HG02981 (cell line): ENCODE measurements at regions not wholly inside any gene's neighbourhood (a gene's known extent, or its start where the extent isn't known, plus 50 kb on each side); places are given as distances from the start of the nearest gene placed in this dataset.
A peak's percentile ranks its signal among the peaks of the same experiment; 100 is the strongest.
"Not testable (repeated sequence)": the region's sequence is repeated elsewhere in the genome, so short reads cannot be mapped to it uniquely, and the experiment has no call there.

Experiments
- ATAC-seq: cut with Tn5 transposase; IDR thresholded peaks from one replicate; pipeline ENCODE4 v1.9.1; 2021; ENCODE audit warnings: mild to moderate bottlenecking, moderate library complexity; ENCODE audit not compliant: unreplicated experiment

DNA sequence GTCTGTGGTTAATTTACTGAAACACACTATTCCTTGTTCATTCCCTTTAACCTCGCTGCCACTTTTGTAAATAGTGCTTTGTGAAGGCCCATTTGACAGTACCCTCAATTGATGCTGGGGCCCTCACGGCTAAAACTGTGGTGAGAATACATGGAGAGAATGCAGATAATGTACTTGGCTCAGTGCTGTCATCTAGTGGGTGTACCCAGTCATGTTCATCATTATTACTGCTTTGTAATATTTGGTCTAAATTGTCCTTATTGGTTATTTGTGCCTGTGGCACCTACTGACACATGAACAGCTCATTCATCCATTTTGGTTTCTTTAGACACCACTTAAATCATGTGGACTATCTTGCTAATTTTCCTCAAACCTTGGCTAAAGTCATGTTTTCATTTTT lies 543.6 kb downstream of the EDEM1 start:
- ATAC-seq: no peak

DNA sequence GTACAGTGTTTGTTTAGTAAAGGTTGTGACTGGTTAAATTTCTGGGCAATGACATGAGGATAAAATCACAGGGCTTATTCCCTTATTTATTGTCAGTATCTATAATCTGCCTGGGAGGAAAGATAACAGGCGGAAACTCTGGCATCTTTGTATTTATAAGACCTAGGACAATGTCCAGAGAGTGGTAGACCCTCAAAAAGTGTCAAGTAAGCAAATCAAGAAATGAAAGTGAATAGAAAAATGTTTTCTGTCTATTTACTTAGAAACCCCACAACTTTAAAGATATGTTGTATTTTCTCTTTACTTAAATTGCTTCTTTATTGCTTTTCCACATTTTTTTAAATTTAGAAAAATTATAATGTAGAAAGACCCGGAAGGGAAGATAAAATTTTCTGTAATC lies 544.6 kb downstream of the EDEM1 start:
- no peak for ATAC-seq

DNA sequence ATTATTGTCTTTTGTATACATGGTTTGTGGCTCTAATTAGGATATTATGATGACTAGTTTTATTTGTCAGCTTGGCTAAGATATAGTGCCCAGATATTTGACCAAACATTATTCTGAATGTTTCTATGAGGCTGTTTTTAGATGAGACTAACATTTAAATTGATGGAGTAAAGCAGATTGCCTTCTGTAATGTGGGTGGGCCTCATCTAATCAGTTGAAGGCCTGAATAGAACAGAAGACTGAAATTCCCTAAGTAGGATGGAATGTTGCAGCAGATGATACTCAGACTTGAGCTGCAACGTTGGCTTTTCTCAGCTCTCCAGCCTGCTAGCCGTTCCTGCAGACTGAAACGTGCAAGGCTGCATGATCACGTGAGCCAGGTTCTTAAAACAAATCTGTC lies 546.5 kb downstream of the EDEM1 start:
- ATAC-seq: no peak

DNA sequence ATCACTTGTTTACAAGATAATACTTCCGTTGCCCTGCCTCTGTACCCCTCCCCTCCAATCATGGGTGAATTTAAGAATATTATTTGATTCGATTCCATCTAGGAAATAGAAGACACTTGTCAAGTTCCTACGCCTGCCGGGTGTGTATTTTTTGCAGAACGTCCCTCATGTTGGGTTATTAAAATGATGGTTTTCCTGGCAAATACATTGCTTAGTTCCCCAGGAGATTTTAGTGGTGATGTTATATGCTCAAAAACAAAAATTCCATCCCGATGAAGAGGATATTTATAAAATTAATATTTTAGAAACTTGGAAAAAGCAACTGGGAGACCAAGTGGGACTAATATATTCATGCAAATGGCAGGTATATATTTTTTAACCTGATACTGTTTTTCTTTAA lies 548.4 kb downstream of the EDEM1 start:
- ATAC-seq: no peak

DNA sequence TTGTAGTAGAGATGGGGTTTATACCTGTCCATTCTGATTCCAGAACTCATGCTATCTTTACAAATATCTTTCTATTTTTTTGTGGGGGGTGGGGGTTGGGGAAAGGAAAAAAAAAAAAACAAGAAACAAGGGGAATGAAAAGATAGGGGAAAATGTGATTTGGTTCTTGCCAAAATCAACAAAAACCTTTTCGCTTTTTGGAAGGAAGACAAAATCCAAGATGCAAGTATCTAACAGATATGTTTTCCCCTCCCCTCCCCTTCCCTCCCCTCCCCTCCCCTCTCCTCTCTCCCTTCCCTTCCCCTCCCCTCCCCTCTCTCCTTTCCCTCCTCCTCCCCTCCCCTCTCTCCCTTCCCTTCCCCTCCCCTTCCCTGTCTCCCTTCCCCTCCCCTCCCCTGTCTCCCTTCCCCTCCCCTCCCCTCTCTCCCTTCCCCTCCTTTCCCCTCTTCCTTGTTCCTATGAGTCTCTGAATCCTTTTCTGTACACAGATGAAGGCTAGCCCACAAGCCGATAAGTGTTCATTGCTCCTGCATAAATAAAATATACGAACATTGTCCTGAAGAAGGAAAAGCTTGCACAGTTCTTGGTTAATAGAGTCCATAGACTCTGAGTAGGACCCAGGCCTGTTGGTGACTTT lies 551.9 kb downstream of the EDEM1 start:
- no peak for ATAC-seq

DNA sequence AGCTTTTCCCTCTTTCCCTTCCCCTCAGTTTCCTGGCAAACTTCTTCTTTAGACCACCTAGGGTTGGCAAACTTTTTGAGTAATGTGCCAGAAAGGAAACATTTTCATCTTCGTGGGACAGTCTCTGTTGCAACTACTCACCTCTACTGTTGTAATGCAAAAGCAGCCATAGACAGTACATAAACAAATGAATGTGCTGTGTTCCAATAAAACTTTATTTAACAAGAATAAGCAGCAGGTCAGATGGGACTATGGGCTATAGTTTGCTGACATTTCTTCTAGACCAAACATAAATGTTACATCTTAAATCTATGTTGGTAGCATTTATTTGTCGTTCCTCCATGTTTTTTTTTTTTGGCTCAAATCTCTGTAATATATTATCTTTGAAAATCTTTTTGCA lies 552.4 kb downstream of the EDEM1 start:
- ATAC-seq: no peak

DNA sequence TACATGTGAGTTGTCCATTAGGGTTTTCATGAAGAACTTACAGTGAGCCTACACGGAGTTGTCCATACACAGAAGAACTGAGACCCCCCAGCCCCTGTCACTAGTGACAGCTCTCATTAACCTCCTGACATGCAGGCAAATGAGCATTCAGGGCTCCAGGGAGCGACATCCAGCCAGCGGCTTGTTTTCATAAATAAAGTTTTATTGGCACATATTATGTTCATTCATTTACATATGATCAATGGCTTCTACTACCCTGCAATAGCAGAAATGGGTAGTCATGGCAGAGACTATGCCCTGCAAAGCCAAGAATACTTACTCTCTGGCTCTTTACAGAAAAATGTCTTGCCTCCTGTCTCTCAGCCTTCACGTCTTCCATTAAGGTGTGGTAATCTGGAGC lies 553.5 kb downstream of the EDEM1 start:
- no peak for ATAC-seq

DNA sequence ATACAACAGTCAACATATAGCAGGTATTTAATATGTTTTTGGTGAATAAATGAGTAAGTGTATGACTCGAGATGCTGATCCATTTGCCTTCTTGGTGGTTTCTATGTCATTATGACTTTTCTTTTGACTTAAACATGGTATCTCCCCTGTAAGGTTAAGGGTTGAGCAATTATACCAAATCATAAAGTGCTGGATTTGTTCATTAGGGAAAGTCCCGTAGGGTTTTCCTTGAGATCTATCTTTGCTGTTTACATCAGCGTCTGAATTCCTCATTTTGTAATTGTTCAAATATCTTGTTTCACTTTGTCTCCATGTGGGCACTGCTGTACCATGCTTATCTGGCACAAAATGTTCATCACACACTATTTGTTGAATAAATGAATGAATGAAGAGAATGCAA lies 562.6 kb downstream of the EDEM1 start:
- no peak for ATAC-seq

DNA sequence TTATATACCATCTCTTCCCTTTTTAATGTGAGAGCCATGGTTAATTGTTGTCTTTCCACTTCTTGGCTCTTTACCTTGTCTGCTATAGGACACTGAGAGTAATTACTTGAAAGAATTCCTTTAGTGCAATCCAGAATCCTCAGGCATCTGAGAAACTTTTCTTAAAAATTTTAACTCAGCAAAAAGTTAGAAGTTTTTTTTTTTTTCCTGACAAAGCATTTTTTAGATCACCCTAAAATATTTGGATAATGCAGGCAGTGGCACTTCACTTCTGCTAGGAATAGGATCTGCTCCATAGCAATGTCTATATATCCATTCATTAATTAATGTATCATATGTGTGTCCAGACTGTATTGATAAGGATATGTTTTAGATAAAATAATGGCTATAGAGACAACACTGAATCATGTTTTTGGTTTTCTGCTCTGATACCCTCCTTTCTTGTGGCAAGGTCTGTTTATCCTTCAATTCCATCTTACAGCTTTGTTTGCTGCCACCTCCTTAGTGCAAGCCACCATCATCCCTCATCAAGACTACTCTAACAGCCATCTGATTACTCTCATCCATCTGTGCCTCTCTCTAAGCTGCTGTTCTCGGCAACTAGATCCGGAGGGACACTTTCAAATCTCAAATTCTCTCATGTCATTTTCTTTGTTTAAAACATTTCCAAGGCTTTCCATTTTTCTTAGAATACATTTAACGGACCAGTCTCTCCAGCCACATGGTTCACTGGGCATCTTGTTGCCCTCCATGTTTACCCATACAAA lies 563.5 kb downstream of the EDEM1 start:
- ATAC-seq: no peak

DNA sequence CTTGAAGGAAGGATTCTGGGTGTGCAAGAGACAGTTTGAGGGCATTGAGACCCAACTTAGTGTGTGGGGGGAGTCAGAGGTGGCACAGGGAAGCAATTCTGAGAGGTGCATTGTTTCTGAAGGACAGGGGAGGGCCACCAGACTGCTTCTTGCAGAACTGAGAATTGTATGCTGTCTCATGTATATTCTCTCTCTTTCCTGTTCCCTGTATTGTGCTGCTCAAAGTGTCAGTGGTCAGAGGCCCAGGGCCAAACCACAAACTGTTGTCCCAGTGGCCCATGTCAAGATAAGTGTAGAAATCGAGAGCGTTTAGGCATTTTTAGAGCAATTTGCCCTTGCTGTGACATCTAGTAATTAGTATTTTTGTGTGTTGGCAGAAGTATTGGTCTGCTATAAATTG lies 567.1 kb downstream of the EDEM1 start:
- peak; percentile 60 for ATAC-seq

DNA sequence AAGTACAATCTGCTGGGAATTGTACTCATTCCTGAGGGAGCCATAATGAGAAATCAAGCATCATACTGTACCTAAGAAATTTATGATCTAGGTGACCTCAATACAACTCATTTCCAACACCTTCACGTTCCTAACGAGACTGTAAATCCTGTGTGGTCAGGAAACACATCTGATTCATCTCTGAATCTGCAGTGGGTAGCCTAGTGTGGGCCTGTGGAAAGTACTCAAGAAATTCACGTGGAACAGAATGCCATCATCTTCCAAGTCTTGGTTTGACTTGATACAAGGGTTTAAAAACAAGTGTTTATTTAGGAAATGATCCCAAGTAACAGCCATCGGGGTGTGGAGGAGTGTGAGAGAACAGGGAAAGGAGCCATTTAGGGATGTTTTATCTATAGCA lies 568.9 kb downstream of the EDEM1 start:
- no peak for ATAC-seq

DNA sequence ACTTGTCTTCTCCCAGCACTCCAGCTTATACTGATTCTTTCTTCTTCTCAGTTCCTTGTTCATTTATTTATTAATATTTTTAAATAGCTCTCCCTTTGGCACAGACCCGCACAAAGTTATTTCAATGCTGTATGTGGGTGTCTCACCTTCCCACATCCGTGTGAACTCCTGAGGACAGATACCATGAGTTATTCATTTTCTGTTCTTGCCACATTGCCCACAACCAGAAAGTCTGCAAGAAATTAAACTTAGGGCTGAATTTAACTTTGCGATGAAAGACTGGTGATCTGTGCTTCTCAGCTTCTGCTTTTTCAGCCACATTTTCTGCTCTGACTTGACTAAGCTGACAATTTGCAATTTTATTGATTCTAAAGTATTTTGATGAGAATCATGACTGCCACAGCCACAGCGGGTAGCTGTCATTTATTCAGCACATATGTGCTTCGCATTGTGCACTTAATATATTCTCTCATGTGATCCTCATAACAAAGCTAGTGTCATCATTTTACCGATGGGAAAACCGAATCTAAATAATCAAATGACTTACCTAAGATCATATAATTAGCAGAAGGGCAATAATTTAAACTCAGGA lies 569.8 kb downstream of the EDEM1 start:
- ATAC-seq: peak; percentile 40

DNA sequence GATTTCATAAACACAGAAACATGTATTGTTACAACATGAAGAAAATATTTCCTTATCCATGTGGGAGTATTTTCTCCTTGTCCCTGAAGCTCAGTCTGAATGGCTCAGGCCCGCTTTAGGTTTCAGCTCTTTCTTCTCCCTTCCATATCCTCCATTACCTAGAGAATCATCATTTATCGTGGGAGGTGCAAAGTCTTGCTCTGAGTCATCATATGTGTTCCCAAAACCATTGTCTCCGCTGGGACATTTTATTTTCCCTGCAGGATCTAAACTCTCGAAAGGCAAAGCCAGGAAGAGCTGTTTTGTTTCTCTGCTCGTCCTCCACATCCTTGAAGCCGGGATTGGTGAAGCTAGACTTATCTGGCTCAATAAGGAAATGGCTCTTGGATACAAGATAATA lies 571.2 kb downstream of the EDEM1 start:
- ATAC-seq: no peak

DNA sequence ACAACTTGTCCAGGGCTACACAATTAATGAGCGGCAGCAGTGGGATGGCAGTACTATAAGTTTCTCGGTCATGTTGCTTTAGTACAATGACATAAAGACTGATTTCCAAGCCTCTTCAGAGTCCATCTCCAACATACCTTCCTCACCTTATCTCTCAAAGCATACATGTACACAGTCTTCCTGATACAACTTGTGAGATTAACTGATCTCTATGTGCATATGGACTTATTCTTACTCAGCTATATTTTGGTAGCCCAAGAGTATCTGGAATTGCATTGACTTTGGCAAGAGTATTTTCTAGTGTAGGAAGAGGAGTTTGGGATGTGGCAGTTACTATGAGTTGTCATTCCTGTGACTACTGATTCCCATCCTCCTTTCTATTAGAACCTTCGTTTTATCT lies 575.0 kb downstream of the EDEM1 start:
- no peak for ATAC-seq

DNA sequence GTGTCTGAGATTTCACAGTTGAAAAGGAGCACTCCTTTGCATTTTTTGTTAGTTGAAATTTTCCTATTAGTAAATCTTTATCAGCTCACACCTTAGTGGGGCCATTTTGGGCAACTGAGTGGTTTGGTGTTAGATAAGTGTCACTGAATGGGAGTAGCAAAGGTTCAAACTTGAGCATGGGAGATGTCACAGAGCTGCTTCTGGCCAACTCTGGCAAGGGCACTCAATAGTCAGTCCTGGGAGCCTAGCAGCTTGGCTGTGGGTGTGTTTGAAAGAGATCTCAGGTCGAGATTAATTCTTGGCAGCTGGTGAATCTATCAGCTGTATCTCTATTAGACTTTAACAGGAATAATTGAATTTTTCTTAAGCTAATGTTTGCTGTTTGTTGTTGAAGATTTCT lies 579.3 kb downstream of the EDEM1 start:
- no peak for ATAC-seq

DNA sequence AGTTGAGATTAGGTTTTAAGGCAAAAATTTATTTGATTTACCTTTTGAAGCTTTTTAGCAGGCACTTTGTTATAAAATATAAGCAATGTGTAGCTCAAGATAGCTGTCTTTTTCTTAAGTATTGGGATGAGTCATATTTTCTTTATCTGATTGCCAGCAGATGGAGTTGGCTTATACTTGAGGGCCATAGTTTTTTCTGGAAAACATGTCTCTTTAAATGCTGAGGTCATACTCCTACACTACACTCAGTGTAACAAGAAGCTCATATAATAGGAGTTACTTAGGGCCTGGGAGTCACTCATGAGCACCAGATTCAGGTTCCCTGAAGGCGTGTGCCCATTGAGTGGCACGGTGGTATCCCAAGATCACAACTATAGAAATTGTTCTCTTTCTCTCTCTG lies 579.8 kb downstream of the EDEM1 start:
- ATAC-seq: no peak

DNA sequence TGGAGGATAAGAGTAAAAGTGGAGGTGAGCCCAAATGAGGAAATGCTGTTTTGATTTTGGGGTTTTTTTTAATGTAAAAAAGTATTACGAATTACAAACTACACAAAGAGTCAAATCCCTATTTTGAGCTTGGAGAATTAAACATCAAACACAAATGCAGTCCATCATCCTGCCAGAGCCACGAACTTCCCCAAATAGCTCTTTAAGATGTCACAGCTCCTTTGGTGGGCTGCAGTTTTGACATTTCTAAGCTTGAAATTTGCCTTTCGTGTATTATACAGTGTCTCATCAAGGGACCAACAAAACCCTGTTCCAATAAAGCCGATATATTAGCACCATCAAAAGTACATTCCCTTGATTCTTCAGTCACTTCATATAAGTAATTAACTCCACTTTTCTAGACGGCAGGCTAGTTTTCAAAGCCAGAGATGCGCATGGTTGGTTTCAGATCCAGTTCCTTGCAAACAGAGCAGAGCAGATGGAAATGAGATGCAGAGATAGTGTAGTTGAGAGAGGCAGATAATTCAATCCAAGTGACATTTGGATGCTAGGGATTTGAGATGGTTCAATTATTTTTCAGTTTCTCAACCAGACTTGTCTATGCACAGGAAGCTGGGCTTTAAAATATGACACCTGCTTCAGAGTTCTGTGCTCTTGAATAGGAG lies 580.9 kb downstream of the EDEM1 start:
- no peak for ATAC-seq

DNA sequence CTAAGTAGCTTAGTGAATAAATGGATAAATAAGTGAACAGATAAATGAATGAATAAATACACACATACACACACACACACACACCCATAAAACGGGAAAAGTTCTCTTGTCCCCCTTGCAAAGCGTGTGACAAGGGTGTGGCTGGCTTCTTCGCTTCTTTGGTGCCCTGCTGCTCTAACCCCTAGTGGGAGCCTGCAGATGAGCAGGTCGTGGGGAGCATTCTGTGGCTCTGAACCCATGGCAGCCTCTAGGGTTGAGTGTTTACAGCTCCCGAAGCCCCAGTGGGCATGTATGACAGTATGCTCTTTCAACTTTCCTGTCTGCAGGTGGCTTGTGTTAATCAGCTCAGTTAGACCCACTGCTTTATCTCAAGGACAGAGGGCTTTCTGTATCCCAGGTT lies 582.3 kb downstream of the EDEM1 start:
- ATAC-seq: no peak

DNA sequence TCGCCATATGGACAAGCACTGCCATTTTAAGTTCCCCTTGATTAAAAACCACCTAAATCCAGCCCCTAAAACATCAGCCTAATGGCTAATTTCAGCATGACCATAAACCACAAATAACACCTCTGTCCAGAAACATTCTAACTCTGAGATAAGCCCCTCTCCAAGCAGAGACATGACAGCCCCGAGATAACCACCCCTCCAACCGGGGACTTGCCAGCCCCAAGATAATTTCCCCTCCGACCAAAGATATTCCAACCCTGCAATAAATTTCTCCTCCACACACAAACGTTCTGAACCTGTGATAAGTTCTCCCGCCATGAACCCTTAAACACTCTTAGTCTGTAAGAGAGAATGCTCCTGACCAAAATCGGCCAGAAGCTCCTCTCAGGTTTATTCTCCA lies 586.8 kb downstream of the EDEM1 start:
- no peak for ATAC-seq

DNA sequence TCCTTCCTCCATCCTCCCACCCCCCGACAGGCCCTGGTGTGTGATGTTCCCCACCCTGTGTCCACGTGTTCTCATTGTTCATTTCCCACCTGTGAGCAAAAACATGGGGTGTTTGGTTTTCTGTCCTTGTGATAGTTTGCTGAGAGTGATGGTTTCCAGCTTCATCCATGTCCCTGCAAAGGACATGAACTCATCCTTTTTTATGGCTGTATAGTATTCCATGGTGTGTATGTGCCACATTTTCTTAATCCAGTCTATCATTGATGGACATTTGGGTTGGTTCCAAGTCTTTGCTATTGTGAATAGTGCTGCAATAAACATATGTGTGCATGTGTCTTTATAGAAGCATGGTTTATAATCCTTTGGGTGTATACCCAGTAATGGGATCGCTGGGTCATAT lies 587.6 kb downstream of the EDEM1 start:
- ATAC-seq: not testable (repeated sequence)

DNA sequence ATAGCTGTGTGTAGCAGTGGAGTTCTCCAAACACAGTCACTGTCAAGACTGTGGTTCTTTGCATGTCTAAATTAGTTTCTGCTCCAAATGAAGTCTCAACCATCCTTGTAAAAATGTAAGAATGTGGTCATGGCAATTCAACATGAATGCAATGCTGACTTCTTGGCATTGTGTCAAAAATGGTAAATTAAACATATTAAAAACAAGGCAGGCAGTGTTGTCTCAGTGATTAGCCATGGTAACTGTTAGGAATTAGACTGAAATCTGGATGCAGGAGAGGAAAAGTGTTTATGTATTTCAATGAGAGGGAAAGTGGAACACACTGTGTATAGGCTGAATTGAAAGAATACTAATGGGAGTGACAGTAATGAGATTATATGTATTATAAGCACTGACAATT lies 597.2 kb downstream of the EDEM1 start:
- no peak for ATAC-seq
